SK-MEL-5 (cell line): ENCODE measurements at regions not wholly inside any gene's neighbourhood (a gene's known extent, or its start where the extent isn't known, plus 50 kb on each side); places are given as distances from the start of the nearest gene placed in this dataset.
"Not testable (repeated sequence)": the region's sequence is repeated elsewhere in the genome, so short reads cannot be mapped to it uniquely, and the experiment has no call there.

Experiments
- DNase-seq: peaks from one replicate; pipeline ENCODE4 v3.0.0-alpha.2; 2016; ENCODE audit warnings: low read depth, low spot score
- in situ Hi-C: cut with HindIII; loops from 2 replicates; pipeline ENCODE4 v1.10.0; 2016; ENCODE audit warnings: low sequenced_read_pairs, high pct_unique_total_duplicates, low pct_unique_long_range_greater_than_20kb

DNA sequence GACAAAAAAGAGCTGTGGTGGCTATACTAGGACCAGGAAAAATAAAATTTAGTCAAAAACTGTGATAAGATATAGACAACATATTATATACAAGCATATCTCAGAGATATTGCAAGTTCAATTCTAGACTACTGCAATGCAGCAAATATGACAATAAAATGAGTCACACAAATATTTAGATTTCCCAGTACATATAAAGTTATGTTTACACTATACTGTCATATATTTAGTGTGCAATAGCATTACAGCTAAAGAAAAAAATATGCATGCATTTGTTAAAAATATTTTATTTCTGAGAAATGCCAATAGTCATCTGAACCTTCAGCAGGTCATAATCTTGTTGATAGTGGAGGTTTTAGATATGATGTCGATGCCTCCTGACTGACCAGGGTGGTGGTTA, 72.1 kb downstream of the AKR1C4 start:
- in situ Hi-C loops, result no loop called here
- no peak for DNase-seq

DNA sequence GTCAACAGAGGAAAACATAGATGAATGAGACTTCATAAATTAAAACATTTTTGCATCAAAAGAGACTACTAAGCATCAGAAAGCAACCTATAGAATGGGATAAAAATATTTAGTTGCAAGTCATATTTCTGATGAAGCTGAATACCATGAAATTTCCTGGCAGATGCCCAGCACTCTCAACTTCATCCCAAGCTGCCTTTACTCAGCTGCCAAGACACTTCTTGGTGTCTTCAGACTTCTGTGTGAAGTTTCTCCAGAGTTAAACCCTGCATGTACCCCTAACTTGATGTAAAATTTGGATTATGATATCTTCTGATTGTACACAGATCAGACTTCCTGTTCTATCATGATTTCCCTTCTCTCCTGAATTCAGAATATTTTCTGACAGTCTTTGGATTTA, 73.2 kb downstream of the AKR1C4 start:
- no peak for DNase-seq
- in situ Hi-C loops, result no loop called here

DNA sequence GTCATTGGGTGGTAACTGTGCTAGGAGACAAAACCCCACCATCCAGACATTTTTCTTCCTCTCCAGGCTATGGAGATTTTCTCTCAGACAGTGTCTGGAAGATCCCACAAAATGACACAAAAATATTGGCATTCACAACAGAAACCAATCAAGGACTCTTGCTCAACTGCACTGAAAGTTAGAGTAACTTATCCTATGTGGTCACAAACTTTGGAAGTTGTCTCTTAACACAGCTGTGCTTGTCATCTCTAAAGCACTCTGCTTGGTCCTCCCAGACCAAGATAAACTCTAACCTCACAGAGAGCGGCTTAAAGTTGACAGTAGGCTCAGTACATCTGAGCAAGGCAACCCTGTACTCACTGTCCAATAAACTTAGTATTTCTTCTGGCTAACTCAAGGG, 74.9 kb downstream of the AKR1C4 start:
- in situ Hi-C loops, result no loop called here
- DNase-seq, result no peak

DNA sequence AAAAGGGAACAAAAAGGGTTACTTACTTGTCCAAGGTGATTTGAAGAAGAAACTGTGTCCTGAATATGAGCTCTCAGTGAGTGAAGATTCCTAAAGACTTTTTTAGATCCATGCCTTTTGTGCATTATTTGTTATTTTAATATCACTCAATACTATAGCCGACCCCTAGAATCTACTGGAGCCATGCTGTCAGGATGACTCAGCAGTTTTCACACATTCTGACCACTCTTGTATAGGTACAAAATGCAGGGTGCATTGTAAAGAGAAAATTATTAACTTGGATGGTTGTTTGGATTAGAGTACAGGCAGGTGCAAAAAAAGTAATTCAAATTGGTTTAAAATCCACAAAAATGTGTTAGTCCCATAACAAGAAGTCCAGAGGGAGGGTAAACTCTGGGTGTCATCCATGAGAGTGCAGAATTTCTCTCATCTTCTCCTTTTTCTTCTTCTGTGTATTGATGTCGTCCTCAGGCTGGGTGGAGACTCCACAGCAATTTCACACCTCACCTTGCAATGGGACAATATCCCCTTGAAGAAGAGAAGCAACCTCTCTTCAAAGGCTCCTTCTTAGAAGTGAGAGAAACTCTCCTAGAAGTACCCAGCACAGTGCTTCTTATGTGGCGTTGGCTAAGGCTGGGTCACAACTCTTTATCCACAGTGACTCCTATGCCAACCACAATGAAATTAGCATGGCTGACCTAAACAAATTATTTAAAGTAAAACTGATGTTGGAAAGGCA, 75.6 kb downstream of the AKR1C4 start:
- no peak for DNase-seq
- in situ Hi-C loops, result no loop called here

DNA sequence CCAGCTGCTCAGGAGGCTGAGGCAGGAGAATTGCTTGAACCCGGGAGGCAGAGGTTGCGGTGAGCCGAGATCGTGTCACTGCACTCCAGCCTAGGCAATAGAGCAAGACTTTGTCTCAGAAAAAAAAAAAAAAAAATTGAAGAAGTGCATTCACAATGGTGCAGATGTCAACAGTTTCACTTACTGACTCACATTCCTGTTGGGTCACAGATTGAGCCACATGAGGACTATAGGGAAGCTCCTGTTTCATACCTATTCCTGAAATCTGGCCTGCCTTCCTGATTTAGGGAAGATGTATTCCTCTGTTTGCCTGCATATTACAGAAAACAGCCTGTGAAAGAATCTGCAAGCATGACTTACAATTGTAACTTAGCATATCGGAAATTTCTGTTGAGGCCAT, 78.2 kb downstream of the AKR1C4 start:
- no peak for DNase-seq
- in situ Hi-C loops, result no loop called here

DNA sequence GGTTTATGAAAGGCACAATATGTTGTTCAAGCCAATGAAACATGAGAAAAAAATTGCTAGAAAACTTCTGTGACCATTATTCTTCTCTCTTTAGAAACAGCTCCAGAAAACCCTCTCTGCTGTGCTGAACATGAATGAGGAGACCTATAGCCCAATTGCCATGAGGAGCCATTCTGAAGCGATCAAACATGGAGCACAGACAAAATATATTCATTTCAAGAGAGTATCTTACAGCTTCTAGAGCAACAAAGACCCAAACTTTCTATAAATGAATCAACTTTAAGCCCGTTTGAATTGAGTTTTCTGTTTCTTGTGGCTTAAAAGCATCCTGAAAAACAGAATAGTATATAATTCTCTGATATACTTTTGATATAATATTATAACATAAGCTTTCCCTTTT, 83.4 kb upstream of the UCN3 start:
- in situ Hi-C loops, result no loop called here
- no peak for DNase-seq

DNA sequence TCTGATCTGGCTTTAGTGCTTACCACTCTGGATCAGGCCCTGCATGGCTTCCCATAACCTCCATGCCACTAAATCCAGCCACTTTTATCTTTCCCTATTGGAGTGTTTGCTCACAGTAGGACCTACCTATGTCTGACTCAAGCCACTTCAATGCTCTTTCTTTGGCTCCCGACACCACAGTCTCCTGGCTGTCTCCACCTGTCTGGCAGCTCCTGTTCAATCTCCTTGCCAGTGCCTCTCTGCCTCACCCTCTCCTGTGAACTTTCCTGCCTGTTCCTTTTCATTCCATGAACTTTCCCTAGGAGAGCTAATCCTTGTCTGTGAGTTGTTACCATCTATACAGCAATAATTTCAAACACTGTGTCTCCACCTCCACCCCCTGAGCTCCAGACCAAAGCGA, 82.6 kb upstream of the UCN3 start:
- in situ Hi-C loops, result no loop called here

DNA sequence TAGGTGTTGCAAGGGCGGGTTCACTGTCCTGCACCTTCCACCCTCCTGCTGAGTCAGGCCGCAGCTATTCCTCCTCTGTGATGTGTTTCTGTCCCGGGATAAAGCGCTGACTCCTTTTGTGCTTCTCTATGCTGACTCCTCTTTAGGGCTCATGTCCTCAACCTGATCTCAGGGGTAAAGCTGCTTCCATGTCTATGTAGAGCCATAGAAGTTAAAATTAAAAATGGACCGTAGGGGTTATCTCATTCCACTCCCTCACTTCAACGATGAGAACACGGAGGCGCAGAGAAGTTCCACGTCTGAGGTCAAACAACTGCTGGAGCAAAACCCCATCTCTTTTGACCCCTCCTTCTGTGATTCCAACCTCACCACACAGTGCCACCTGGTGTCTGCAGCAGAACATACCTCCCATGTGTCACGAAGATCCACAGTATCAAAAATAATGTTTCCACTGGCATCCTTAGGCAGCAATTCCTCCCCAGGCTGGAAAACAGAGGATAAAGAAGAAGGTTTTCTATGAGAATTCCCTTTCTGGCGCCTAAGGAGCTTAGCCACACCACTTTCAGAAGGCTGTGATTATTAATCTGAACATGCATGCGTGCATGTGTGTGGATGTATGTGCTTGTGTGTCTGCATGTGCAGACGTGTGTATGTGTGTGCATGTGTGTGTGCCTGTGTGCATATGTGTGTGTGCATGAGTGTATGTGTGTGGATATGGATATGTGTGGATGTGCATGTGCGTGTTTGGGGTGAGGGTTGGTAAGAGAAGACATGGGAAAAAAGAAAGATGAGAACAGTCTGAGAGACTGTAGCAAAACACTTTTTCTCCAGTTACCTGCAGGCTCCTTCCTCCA, 81.2 kb upstream of the UCN3 start:
- in situ Hi-C loops, result no loop called here
- peak; percentile 55 for DNase-seq

More for the DNA sequence above, 82.6 kb upstream of the UCN3 start:
- DNase-seq, result no peak

GRCh38 chr10:5284311-5285057, 80.3 kb upstream of the UCN3 start:
- in situ Hi-C loops, result no loop called here
- DNase-seq, result peak; percentile 26

DNA sequence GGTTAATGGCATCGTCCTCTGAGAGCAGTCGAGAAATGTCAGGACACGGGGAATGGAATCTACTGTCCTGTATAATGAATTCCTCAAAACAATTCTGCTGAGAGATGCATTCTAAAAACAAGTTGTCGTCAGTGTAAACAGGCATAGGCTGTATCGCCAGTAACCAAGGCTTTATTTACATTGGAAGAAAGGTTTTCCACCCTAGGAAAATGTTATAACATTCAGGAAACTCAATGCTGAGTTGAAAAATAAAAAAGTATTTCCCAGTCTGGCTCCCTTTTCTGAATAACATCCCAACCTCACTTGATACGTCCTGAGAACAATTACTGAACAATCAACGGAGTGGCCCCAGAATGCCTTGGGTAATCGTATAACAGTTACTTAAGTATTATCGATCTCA, 79.6 kb upstream of the UCN3 start:
- no peak for DNase-seq
- in situ Hi-C loops, result no loop called here

GRCh38 chr10:5288359-5288758, 76.4 kb upstream of the UCN3 start:
- no peak for DNase-seq
- in situ Hi-C loops, result no loop called here

DNA sequence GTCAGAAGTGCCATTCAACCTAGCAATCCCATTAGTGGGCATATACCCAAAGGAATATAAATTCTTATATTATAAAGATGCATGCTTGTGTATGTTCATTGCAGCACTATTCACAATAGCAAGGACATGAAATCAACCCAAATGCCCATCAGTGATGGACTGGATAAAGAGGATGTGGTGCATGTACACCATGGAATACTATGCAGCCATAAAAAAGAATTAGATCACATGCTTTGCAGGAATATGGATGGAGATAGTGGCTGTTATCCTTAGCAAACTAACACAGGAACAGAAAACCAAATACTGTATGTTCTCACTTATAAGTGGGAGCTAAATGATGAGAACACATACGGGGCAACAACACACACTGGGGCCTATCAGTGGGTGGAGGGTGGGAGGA, 75.5 kb upstream of the UCN3 start:
- DNase-seq, in situ Hi-C loops: not testable (repeated sequence)

DNA sequence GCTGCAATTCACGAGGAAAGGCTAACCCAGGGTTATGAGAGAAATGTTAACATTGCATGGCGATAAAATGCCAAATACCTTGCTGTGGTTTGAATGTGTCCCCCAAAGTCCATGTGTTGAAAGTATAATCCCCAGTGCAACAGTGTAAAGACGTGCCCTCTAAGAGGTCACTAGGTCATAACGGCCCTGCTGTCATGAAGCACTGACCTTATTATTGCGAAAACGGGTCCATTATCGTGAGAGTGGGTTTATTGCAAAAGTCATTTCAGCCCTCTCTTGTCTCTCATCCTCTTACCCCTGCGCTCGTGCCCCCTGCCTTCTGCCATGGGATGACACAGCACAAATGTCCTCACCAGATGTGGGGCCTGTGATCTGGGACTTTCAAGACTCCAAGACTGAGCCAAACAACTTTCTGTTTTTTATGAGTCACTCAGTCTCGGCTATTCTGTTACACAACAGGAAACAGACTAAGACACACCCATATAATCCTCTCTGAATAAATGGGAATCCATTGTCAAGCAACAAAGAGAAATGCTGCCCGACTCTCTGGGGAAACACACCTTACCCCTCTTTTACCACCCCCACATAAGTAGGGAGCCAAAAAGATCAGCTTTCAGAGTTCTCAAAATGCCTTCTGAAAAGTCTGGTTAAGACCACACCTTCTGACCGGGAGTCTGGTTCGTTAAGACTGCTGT, 73.1 kb upstream of the UCN3 start:
- DNase-seq, result no peak

DNA sequence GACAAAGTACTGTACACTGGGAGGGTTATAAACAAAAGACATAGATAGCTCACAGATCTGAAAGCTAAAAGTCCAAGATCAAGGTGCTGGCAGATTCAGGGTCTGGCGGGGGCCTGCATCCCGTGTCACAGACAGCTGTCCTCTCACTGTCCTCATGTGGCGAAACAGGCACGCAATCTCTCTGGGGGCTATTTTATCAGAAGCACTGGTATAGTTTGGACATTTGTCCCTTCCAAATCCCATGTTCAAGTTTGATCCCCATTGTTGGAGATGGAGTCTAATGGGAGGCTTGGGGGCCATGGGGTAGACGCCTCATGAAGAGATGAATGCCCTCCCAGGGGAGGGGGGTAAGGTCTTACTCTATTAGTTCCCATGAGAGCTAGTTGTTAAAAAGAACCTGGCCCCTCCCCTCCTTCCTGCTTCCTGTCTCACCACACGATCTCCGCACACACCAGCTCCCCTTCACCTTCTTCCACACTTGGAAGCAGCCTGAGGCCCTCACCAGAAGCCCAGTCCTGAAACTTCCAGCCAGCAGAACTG, 72.5 kb upstream of the UCN3 start:
- DNase-seq, result no peak
- in situ Hi-C loops, result no loop called here

More for the DNA sequence above, 73.1 kb upstream of the UCN3 start:
- in situ Hi-C loops, result no loop called here

- in situ Hi-C loops, DNase-seq: not testable (repeated sequence)
Observed at GRCh38 chr10:5292970-5293369, 71.8 kb upstream of the UCN3 start.

DNA sequence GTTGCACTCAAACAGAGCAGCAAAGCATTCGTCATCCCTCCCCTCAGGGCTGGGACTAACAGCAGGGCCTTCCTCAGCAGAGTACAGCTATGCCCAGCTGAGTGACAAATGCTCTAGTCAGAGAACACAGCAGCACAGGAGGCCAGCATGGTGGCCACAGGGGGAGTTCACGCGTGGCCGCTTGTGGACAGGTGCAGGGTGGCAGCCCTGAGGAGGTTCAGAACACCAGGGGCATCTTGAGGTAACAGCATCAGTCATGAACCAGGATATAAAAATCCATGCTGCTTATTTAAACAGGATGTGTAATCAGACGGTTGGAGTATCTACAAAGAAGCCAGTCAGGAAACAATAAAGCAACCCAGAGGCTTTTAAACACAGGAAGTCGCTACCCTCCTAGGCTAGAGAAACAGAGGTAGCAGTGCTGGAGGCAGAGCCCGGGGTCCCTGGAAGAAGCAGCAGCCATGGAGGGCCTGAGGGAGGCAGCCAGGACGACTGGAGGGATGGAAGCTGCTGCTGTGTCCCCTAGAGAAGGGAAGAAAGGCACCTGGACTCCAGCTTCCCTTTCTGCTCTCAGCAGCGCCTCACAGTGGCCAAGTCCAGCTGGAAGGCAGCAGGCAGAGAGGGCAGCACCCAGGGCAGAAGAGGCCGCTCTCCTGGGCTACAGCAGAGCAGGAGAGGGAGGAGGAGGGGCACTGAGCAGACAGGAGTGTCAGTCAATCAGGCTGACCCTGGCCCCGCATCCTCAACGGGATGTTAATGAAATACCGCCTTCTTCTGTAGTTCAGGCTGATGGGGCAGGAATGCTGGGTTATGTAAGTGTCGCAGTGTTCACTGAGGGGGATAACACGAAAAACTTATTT, 70.8 kb upstream of the UCN3 start:
- in situ Hi-C loops, result no loop called here
- DNase-seq, result peak; percentile 59

GRCh38 chr10:5297466-5297865, 67.3 kb upstream of the UCN3 start:
- no peak for DNase-seq
- in situ Hi-C loops, result no loop called here
